Fibroblast of lung (primary cell): ENCODE measurements at regions not wholly inside any gene's neighbourhood (a gene's known extent, or its start where the extent isn't known, plus 50 kb on each side); places are given as distances from the start of the nearest gene placed in this dataset.

ENCODE experiments used
- EZH2 ChIP-seq: IDR thresholded peaks from 2 replicates; pipeline ENCODE4 v1.5.1; 2012; ENCODE audit warnings: low read length, control low read depth, mild to moderate bottlenecking; ENCODE audit errors: missing control alignments
- TF ChIP-seq, protein P1 (sequence below), 2 donors: IDR thresholded peaks in 1 of 2; conservative IDR thresholded peaks in 1 of 2; 1 replicate in 1 of 2; 2 replicates in 1 of 2; pipeline ENCODE4 v1.5.1; 2011 to 2012; ENCODE audit warnings: low read length in 2 of 2, control low read depth in 1 of 2, inconsistent platforms in 1 of 2, low read depth in 1 of 2, mild to moderate bottlenecking in 1 of 2

DNA sequence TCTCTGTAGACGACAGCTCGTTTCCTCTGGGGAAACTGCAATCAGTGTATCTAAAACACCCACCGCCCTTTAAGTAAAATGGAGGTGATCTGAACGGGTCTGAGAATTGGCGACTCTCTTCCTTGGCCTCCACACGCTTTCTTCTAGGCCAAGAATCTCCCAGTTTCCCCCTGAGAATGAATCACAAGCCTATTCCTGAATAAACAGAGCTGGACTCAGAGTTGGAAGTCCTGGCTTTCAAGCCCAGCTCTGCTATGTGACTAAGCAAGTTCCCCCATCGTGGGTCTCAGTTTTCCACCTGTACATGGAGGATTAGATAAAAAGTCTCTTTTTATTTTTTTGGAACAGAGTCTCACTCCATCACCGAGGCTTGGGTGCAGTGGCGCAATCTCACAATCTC lies 200.4 kb downstream of the MN1 start:
- TF ChIP-seq, protein P1, sequence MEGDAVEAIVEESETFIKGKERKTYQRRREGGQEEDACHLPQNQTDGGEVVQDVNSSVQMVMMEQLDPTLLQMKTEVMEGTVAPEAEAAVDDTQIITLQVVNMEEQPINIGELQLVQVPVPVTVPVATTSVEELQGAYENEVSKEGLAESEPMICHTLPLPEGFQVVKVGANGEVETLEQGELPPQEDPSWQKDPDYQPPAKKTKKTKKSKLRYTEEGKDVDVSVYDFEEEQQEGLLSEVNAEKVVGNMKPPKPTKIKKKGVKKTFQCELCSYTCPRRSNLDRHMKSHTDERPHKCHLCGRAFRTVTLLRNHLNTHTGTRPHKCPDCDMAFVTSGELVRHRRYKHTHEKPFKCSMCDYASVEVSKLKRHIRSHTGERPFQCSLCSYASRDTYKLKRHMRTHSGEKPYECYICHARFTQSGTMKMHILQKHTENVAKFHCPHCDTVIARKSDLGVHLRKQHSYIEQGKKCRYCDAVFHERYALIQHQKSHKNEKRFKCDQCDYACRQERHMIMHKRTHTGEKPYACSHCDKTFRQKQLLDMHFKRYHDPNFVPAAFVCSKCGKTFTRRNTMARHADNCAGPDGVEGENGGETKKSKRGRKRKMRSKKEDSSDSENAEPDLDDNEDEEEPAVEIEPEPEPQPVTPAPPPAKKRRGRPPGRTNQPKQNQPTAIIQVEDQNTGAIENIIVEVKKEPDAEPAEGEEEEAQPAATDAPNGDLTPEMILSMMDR (conservative IDR thresholded peaks at IDR 0.05 in 1 of 2, IDR thresholded peaks at IDR 0.05 in 1 of 2; ENCODE audit: low read depth in 1 of 2, low read length in 2 of 2): no peak
- TF ChIP-seq EZH2: no peak
